GM12872 (cell line): ENCODE measurements at regions not wholly inside any gene's neighbourhood (a gene's known extent, or its start where the extent isn't known, plus 50 kb on each side); places are given as distances from the start of the nearest gene placed in this dataset.

Experiments used
- CTCF ChIP-seq: IDR thresholded peaks from 3 replicates; pipeline ENCODE4 v1.5.1; 2011; ENCODE audit warnings: low read depth, mild to moderate bottlenecking, low read length, moderate library complexity; ENCODE audit not compliant: insufficient read depth

DNA sequence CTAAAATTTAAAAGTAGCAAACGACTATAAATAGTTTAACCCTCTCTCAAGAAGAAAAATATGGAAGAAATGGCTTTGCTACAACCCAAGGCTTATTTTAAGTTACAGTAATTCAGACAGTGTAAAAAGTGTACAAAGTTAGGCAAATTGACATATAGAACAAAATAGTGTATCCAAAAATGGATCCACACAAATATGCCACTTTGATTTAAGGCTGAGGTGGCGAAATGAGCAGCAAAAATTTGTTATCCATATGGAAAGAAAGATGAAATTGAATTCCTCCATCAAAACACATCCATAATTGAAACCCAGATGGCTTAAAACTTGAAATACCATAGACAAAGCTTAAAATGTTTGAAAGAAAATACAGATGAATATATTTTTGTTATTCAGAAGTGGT lies 540.8 kb downstream of the BRINP3 start:
- no peak for TF ChIP-seq CTCF

- TF ChIP-seq CTCF: no peak
Observed at GRCh38 chr1:189939967-189940366, 537.7 kb downstream of the BRINP3 start.

- no peak for TF ChIP-seq CTCF
Observed at GRCh38 chr1:189941922-189942321, 535.7 kb downstream of the BRINP3 start.

DNA sequence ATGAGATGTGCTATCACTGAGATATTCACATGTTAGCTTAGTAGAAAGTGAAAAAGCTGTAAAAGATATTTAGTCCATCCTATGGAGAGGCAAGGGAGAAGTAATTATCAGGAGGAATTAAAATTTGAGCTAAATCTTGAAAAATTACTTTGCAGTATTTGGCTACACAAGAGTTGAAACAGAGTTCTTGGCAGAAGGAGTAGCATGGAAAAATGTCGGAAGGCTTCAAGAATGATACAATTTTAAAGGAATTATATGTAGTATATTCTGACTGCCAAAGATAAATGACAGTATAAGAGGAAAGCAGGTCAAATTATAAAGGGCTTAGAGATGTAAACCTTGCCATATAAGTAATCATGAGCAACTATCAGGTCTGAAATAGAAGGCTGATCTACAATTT lies 518.9 kb downstream of the BRINP3 start:
- TF ChIP-seq CTCF: no peak

GRCh38 chr1:189960769-189961168 lies 516.9 kb downstream of the BRINP3 start:
- TF ChIP-seq CTCF: no peak

GRCh38 chr1:189962181-189962580 lies 515.5 kb downstream of the BRINP3 start:
- TF ChIP-seq CTCF: no peak

- TF ChIP-seq CTCF: no peak
Observed at GRCh38 chr1:189970331-189971230, 507.1 kb downstream of the BRINP3 start.
